A549 (cell line): ENCODE measurements at regions not wholly inside any gene's neighbourhood (a gene's known extent, or its start where the extent isn't known, plus 50 kb on each side); places are given as distances from the start of the nearest gene placed in this dataset.
"Not testable (repeated sequence)": the region's sequence is repeated elsewhere in the genome, so short reads cannot be mapped to it uniquely, and the experiment has no call there.

ENCODE experiments used
- ATAC-seq, 2 experiments: fragments of 200-7000 bp in 1 of 2; fragments of >200 bp in 1 of 2; cut with Nextera tagmentation in 1 of 2; cut with Tn5 transposase in 1 of 2; 3 replicates each; pipeline versions ENCODE4 v1.8.0 to v1.9.1; 2018 to 2020; ENCODE audit warnings: mild to moderate bottlenecking in 1 of 2, moderate library complexity in 1 of 2
- CTCF ChIA-PET: fragments of 300-600 bp; sonication (Branson Sonifier 250); formaldehyde crosslinking; extraction: SDS; loops from one replicate; lab custom pipeline; 2021; ENCODE audit warnings: antibody characterized with exemption, inconsistent platforms; lab: Yijun Ruan, JAX
- POLR2A ChIA-PET: fragments of 350-600 bp; formaldehyde crosslinking; extraction: SDS; loops from one replicate; lab custom pipeline; 2021; ENCODE audit warnings: antibody characterized with exemption, inconsistent platforms; lab: Yijun Ruan, JAX
- DNase-seq, 2 experiments: peaks; one replicate each; pipeline versions ENCODE4 v3.0.0 to v3.0.0-alpha.2; 2011 to 2016; ENCODE audit warnings: low read depth in 1 of 2, low spot score in 1 of 2
- FAIRE-seq: peaks from 2 replicates; lab custom pipeline; 2011; peaks lifted over from hg19 to GRCh38; lab: Jason Lieb, UNC
- H3K27ac ChIP-seq, 2 experiments: fragments of >200 bp; sonication (Bioruptor Twin); formaldehyde crosslinking; 3 replicates each; pipeline ENCODE4 v1.5.1; 2016 to 2017
- H3K4me1 ChIP-seq: fragments of >200 bp; sonication (Bioruptor Twin); formaldehyde crosslinking; 3 replicates; pipeline ENCODE4 v1.6.1; 2016
- H3K4me2 ChIP-seq: fragments of >200 bp; sonication (Bioruptor Twin); formaldehyde crosslinking; 3 replicates; pipeline ENCODE4 v1.6.1; 2016
- H3K4me3 ChIP-seq: fragments of >200 bp; sonication (Bioruptor Twin); formaldehyde crosslinking; 3 replicates; pipeline ENCODE4 v1.5.1; 2016
- H3K9me3 ChIP-seq: fragments of >200 bp; sonication (Bioruptor Twin); formaldehyde crosslinking; 3 replicates; pipeline ENCODE4 v1.6.1; 2016
- ATOH8 ChIP-seq: fragments of 250-450 bp; sonication (Bioruptor Pico); IDR thresholded peaks from 2 replicates; pipeline ENCODE4 v1.5.0; 2020; ENCODE audit warnings: low read depth, mild to moderate bottlenecking, moderate library complexity
- CEBPB ChIP-seq, 2 experiments: fragments of >200 bp in 1 of 2; sonication (Bioruptor Twin) in 1 of 2; formaldehyde crosslinking in 1 of 2; IDR thresholded peaks; 2 replicates each; pipeline ENCODE4 v1.6.1; 2012 to 2016
- CHD2 ChIP-seq: fragments of 150-350 bp; IDR thresholded peaks from 2 replicates; pipeline ENCODE4 v1.6.1; 2014; ENCODE audit warnings: low read length; ENCODE audit not compliant: partially characterized antibody
- ESRRA ChIP-seq: fragments of 150-350 bp; IDR thresholded peaks from 2 replicates; pipeline ENCODE4 v1.6.1; 2014; ENCODE audit warnings: mild to moderate bottlenecking, low read length, borderline replicate concordance
- FOSB ChIP-seq: fragments of 250-450 bp; sonication (Bioruptor Pico); IDR thresholded peaks from 2 replicates; pipeline ENCODE4 v1.5.0; 2020; ENCODE audit warnings: mild to moderate bottlenecking, moderate library complexity
- HOXA7 ChIP-seq: fragments of 250-450 bp; sonication (Bioruptor Pico); IDR thresholded peaks from 2 replicates; pipeline ENCODE4 v1.5.0; 2020; ENCODE audit warnings: mild to moderate bottlenecking, moderate library complexity
- JUN ChIP-seq, 2 experiments: fragments of >200 bp; sonication (Bioruptor Twin); formaldehyde crosslinking; IDR thresholded peaks; 2 replicates in 1 of 2; 3 replicates in 1 of 2; pipeline ENCODE4 v1.6.1; 2016 to 2017
- KDM5A ChIP-seq: fragments of 200-600 bp; sonication (generic); IDR thresholded peaks from 2 replicates; pipeline ENCODE4 v1.6.1; 2016; ENCODE audit warnings: antibody characterized with exemption, mild to moderate bottlenecking
- NR3C1 ChIP-seq: fragments of >200 bp; sonication (Bioruptor Twin); formaldehyde crosslinking; IDR thresholded peaks from 3 replicates; pipeline ENCODE4 v1.6.1; 2017
- POLR2A ChIP-seq: IDR thresholded peaks from 2 replicates; pipeline ENCODE4 v1.6.1; 2012; ENCODE audit warnings: mild to moderate bottlenecking, low read length
- RNF2 ChIP-seq: fragments of 200-600 bp; sonication (generic); IDR thresholded peaks from 2 replicates; pipeline ENCODE4 v1.6.1; 2016; ENCODE audit warnings: low read depth, mild to moderate bottlenecking, antibody characterized with exemption, moderate library complexity, borderline replicate concordance
- TFCP2L1 ChIP-seq: fragments of 250-450 bp; sonication (Bioruptor Pico); IDR thresholded peaks from 2 replicates; pipeline ENCODE4 v1.5.0; 2021; ENCODE audit warnings: mild to moderate bottlenecking
- USF2 ChIP-seq: fragments of 450-650 bp; IDR thresholded peaks from 2 replicates; pipeline ENCODE4 v1.6.1; 2014; ENCODE audit warnings: antibody characterized with exemption
- ZFP36 ChIP-seq: fragments of 450-650 bp; IDR thresholded peaks from 2 replicates; pipeline ENCODE4 v1.6.1; 2014; ENCODE audit warnings: borderline replicate concordance; ENCODE audit not compliant: partially characterized antibody
- ZSCAN20 ChIP-seq: fragments of 250-450 bp; sonication (Bioruptor Pico); IDR thresholded peaks from 2 replicates; pipeline ENCODE4 v1.8.0; 2022; ENCODE audit warnings: mild to moderate bottlenecking, moderate library complexity
- WGBS: methylation state at CpG from one replicate; pipeline ENCODE4 v1.1.6; 2017; ENCODE audit errors: missing lambda C conversion rate; 5-methylcytosine and 5-hydroxymethylcytosine counted together
- TF ChIP-seq, protein P1 (sequence below): fragments of >200 bp; sonication (Bioruptor Twin); formaldehyde crosslinking; IDR thresholded peaks from 3 replicates; pipeline ENCODE4 v1.5.1; 2016

GRCh38 chr1:232318143-232318542 is 311.8 kb downstream of the SIPA1L2 start:
- no peak for ATAC-seq
- WGBS: 63% methylated on average over 2 of the region's 2 CpGs
- ChIA-PET CTCF (no interaction called here), POLR2A (no interaction called here)
- Histone ChIP-seq H3K4me1 (peaks cover 13% of the 10 kb centered on the region), H3K27ac (no peak overlapping the region), H3K4me2 (no peak overlapping the region), H3K9me3 (peaks cover 6% of the 10 kb centered on the region; the same call in 1 of the 3 replicates), H3K4me3 (no peak overlapping the region)
- FAIRE-seq: no peak
- TF ChIP-seq TFCP2L1 (CRISPR knock-in tag) (no peak), RNF2 (no peak)
- no peak for DNase-seq

DNA sequence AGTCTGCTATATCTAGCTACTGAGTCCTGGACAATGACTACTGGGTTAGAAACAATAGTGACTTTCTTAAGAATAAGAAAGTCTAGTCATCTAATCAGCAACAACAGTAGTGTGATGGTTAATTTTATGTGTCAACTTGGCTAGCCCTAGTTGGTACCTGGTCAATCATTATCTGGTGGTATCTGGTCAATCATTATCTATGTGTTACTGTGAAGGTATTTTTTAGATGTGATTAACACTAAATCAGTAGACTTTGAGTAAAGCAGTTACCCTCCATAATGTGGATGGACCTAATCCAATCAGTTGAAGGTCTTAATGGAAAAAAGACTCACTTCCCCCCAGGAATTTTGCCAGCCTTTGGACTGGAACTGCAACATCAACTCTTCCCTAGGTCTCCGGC is 312.6 kb downstream of the SIPA1L2 start:
- ATAC-seq: no peak

DNA sequence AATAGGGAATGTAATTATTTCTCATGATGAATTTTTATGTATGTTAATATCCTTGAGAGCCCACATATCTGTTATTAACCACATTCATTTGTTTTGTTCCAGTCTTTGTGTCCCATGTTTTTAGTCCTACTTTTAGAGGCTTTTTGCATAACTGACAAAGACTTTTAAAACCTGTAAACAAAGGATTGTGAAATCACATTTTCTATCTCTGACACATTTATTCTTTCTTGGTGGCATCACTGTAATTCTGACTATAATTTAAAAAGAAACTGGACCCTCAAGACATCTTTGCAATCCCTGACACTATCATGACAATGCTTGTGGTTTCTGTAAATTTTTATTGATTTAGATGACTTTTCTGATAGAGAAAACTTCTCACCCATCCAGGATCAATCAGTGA is 313.1 kb downstream of the SIPA1L2 start:
- Histone ChIP-seq H3K9me3 (peaks cover 6% of the 10 kb centered on the region; the same call in 1 of the 3 replicates), H3K4me2 (peak overlapping the region; percentile 45), H3K4me1 (peaks cover 13% of the 10 kb centered on the region), H3K4me3 (no peak overlapping the region), H3K27ac (no peak overlapping the region)
- FAIRE-seq (no peak), ATAC-seq (no peak), DNase-seq (no peak)
- ChIA-PET POLR2A (no interaction called here), CTCF (no interaction called here)
- peak; percentile 49 to 61; a peak in 2 of 4 replicates for TF ChIP-seq CEBPB (IDR thresholded peaks at IDR 0.05)
- TF ChIP-seq CHD2: no peak

More for the DNA sequence above, 312.6 kb downstream of the SIPA1L2 start:
- Histone ChIP-seq H3K4me1 (peaks cover 13% of the 10 kb centered on the region), H3K27ac (no peak overlapping the region), H3K9me3 (peaks cover 6% of the 10 kb centered on the region; the same call in 1 of the 3 replicates), H3K4me3 (no peak overlapping the region), H3K4me2 (peak overlapping the region; percentile 45)
- no peak for DNase-seq
- TF ChIP-seq FOSB (CRISPR knock-in tag) (no peak), ATOH8 (CRISPR knock-in tag) (no peak), NR3C1 (no peak), RNF2 (no peak), POLR2A (no peak), KDM5A (no peak), JUN (IDR thresholded peaks at IDR 0.05) (no peak), ZSCAN20 (no peak), USF2 (no peak), ESRRA (no peak), HOXA7 (CRISPR knock-in tag) (no peak), ZFP36 (no peak)
- TF ChIP-seq, protein P1, sequence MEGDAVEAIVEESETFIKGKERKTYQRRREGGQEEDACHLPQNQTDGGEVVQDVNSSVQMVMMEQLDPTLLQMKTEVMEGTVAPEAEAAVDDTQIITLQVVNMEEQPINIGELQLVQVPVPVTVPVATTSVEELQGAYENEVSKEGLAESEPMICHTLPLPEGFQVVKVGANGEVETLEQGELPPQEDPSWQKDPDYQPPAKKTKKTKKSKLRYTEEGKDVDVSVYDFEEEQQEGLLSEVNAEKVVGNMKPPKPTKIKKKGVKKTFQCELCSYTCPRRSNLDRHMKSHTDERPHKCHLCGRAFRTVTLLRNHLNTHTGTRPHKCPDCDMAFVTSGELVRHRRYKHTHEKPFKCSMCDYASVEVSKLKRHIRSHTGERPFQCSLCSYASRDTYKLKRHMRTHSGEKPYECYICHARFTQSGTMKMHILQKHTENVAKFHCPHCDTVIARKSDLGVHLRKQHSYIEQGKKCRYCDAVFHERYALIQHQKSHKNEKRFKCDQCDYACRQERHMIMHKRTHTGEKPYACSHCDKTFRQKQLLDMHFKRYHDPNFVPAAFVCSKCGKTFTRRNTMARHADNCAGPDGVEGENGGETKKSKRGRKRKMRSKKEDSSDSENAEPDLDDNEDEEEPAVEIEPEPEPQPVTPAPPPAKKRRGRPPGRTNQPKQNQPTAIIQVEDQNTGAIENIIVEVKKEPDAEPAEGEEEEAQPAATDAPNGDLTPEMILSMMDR: no peak
- no peak for FAIRE-seq
- POLR2A ChIA-PET: no interaction called here
- 73% methylated on average over 1 of the region's 1 CpG for WGBS
- CTCF ChIA-PET: no interaction called here

- POLR2A ChIA-PET, H3K4me3 ChIP-seq, H3K4me2 ChIP-seq, FAIRE-seq, H3K9me3 ChIP-seq, DNase-seq, ATAC-seq, H3K27ac ChIP-seq, CTCF ChIA-PET: not testable (repeated sequence)
- 67% methylated on average over 15 of the region's 15 CpGs for WGBS
- H3K4me1 ChIP-seq: peaks cover 13% of the 10 kb centered on the region
Observed at GRCh38 chr1:232313876-232314275, 316.1 kb downstream of the SIPA1L2 start.
